LHCN-M2 (cell line): ENCODE measurements at regions not wholly inside any gene's neighbourhood (a gene's known extent, or its start where the extent isn't known, plus 50 kb on each side); places are given as distances from the start of the nearest gene placed in this dataset.
A peak's percentile ranks its signal among the peaks of the same experiment; 100 is the strongest.
"Not testable (repeated sequence)": the region's sequence is repeated elsewhere in the genome, so short reads cannot be mapped to it uniquely, and the experiment has no call there.

Source experiments
- DNase-seq: peaks from one replicate; pipeline ENCODE4 v3.0.0-alpha.2; 2012; ENCODE audit warnings: low read depth

- DNase-seq: not testable (repeated sequence)
Observed at GRCh38 chr5:154588833-154589425, 110.9 kb upstream of the HAND1 start.

GRCh38 chr5:154588091-154588774 is 110.2 kb upstream of the HAND1 start:
- DNase-seq: no peak

GRCh38 chr5:154587123-154588026 is 109.3 kb upstream of the HAND1 start:
- no peak for DNase-seq

- DNase-seq: no peak
Observed at GRCh38 chr5:154583671-154584177, 105.7 kb upstream of the HAND1 start.

GRCh38 chr5:154580422-154580821 is 102.4 kb upstream of the HAND1 start:
- no peak for DNase-seq

- no peak for DNase-seq
Observed at GRCh38 chr5:154577416-154577815, 99.4 kb upstream of the HAND1 start.

GRCh38 chr5:154576429-154576806 is 98.4 kb upstream of the HAND1 start:
- no peak for DNase-seq

- peak; percentile 2 for DNase-seq
Observed at GRCh38 chr5:154575546-154576428, 97.8 kb upstream of the HAND1 start.

- DNase-seq: no peak
Observed at GRCh38 chr5:154573011-154573410, 95.0 kb upstream of the HAND1 start.

GRCh38 chr5:154571325-154572035 is 93.5 kb upstream of the HAND1 start:
- no peak for DNase-seq

- no peak for DNase-seq
Observed at GRCh38 chr5:154570572-154571324, 92.7 kb upstream of the HAND1 start.

- no peak for DNase-seq
Observed at GRCh38 chr5:154568589-154568988, 90.6 kb upstream of the HAND1 start.

GRCh38 chr5:154567155-154567554 is 89.1 kb upstream of the HAND1 start:
- no peak for DNase-seq

GRCh38 chr5:154566146-154566680 is 88.2 kb upstream of the HAND1 start:
- no peak for DNase-seq

GRCh38 chr5:154565123-154565522 is 87.1 kb upstream of the HAND1 start:
- DNase-seq: no peak

GRCh38 chr5:154562244-154562880 is 84.3 kb upstream of the HAND1 start:
- no peak for DNase-seq

- DNase-seq: no peak
Observed at GRCh38 chr5:154559398-154560276, 81.6 kb upstream of the HAND1 start.

GRCh38 chr5:154557548-154557947 is 79.5 kb upstream of the HAND1 start:
- DNase-seq: no peak
